NCI-H526 treated with DMSO at 0.1 percent for 48 hours (cell line): ENCODE measurements at regions not wholly inside any gene's neighbourhood (a gene's known extent, or its start where the extent isn't known, plus 50 kb on each side); places are given as distances from the start of the nearest gene placed in this dataset.
"Not testable (repeated sequence)": the region's sequence is repeated elsewhere in the genome, so short reads cannot be mapped to it uniquely, and the experiment has no call there.

ENCODE experiments used
- DNase-seq: peaks from one replicate; lab custom pipeline; 2025; lab: John Stamatoyannopoulos, UW

- DNase-seq: no peak
These were observed 163.2 kb upstream of the KLF7 start for GRCh38 chr2:207328944-207329386.

GRCh38 chr2:207330912-207331311 is 165.2 kb upstream of the KLF7 start:
- no peak for DNase-seq

GRCh38 chr2:207331674-207332073 is 165.9 kb upstream of the KLF7 start:
- DNase-seq: no peak

- DNase-seq: no peak
These were observed 166.9 kb upstream of the KLF7 start for GRCh38 chr2:207332480-207333212.

GRCh38 chr2:207333599-207334300 is 168.0 kb upstream of the KLF7 start:
- no peak for DNase-seq

GRCh38 chr2:207334301-207334623 is 168.5 kb upstream of the KLF7 start:
- no peak for DNase-seq

- DNase-seq: no peak
These were observed 169.1 kb upstream of the KLF7 start for GRCh38 chr2:207334624-207335371.

- DNase-seq: no peak
These were observed 171.8 kb upstream of the KLF7 start for GRCh38 chr2:207337234-207338219.

- no peak for DNase-seq
These were observed 172.5 kb upstream of the KLF7 start for GRCh38 chr2:207338220-207338607.

GRCh38 chr2:207338610-207339009 is 172.9 kb upstream of the KLF7 start:
- no peak for DNase-seq

GRCh38 chr2:207341112-207341750 is 175.5 kb upstream of the KLF7 start:
- DNase-seq: no peak

GRCh38 chr2:207341804-207342203 is 176.1 kb upstream of the KLF7 start:
- DNase-seq: no peak

- not testable (repeated sequence) for DNase-seq
These were observed 179.0 kb upstream of the KLF7 start for GRCh38 chr2:207344596-207345394.

GRCh38 chr2:207351171-207351570 is 178.6 kb upstream of the CREB1 start:
- no peak for DNase-seq

- no peak for DNase-seq
These were observed 176.6 kb upstream of the CREB1 start for GRCh38 chr2:207352978-207353671.

- no peak for DNase-seq
These were observed 175.9 kb upstream of the CREB1 start for GRCh38 chr2:207353836-207354235.

- DNase-seq: no peak
These were observed 175.3 kb upstream of the CREB1 start for GRCh38 chr2:207354462-207354861.

- DNase-seq: no peak
These were observed 173.2 kb upstream of the CREB1 start for GRCh38 chr2:207356567-207356966.

- no peak for DNase-seq
These were observed 172.5 kb upstream of the CREB1 start for GRCh38 chr2:207357216-207357615.

- no peak for DNase-seq
These were observed 167.0 kb upstream of the CREB1 start for GRCh38 chr2:207362716-207363115.
